Mesenchymal stem cell (in vitro differentiated cells and primary cell): ENCODE measurements at regions not wholly inside any gene's neighbourhood (a gene's known extent, or its start where the extent isn't known, plus 50 kb on each side); places are given as distances from the start of the nearest gene placed in this dataset.

Experiments
- DNase-seq: peaks from one replicate; pipeline ENCODE4 v3.0.0-alpha.2; 2013
- H2AFZ ChIP-seq: one replicate; pipeline ENCODE4 v1.6.1; 2013; ENCODE audit warnings: low read depth, mild to moderate bottlenecking, control low read depth, inconsistent platforms, low read length, moderate library complexity
- H2AK5ac ChIP-seq: 2 replicates; pipeline ENCODE4 v1.6.1; 2013; ENCODE audit warnings: low read length, moderate library complexity, mild to moderate bottlenecking, inconsistent platforms; ENCODE audit not compliant: severe bottlenecking
- H2BK120ac ChIP-seq: one replicate; pipeline ENCODE4 v1.6.1; 2013; ENCODE audit warnings: low read depth, mild to moderate bottlenecking, inconsistent platforms, low read length, moderate library complexity
- H2BK12ac ChIP-seq, 2 experiments: one replicate each; pipeline ENCODE4 v1.6.1; 2013; ENCODE audit warnings: inconsistent platforms in 2 of 2, low read length in 2 of 2, mild to moderate bottlenecking in 2 of 2, moderate library complexity in 2 of 2, control low read depth in 1 of 2
- H2BK15ac ChIP-seq: one replicate; pipeline ENCODE4 v1.6.1; 2013; ENCODE audit warnings: mild to moderate bottlenecking, low read depth, inconsistent platforms; ENCODE audit not compliant: poor library complexity, severe bottlenecking
- H2BK5ac ChIP-seq: 2 replicates; pipeline ENCODE4 v1.6.1; 2013; ENCODE audit warnings: low read depth, mild to moderate bottlenecking, low read length, control low read depth, inconsistent platforms; ENCODE audit not compliant: poor library complexity, severe bottlenecking
- H3K14ac ChIP-seq, 2 experiments: one replicate each; pipeline ENCODE4 v1.6.1; 2013; ENCODE audit warnings: inconsistent platforms in 2 of 2, low read length in 2 of 2, control low read depth in 1 of 2, mild to moderate bottlenecking in 1 of 2, moderate library complexity in 1 of 2
- H3K18ac ChIP-seq, 2 experiments: one replicate each; pipeline ENCODE4 v1.6.1; 2013; ENCODE audit warnings: inconsistent platforms in 2 of 2, low read length in 2 of 2, control low read depth in 1 of 2, low read depth in 1 of 2, mild to moderate bottlenecking in 1 of 2
- H3K23ac ChIP-seq, 2 experiments: one replicate each; pipeline ENCODE4 v1.6.1; 2013; ENCODE audit warnings: inconsistent platforms in 2 of 2, low read length in 2 of 2, mild to moderate bottlenecking in 2 of 2, moderate library complexity in 2 of 2, control low read depth in 1 of 2
- H3K27ac ChIP-seq: 2 replicates; pipeline ENCODE4 v1.5.1; 2013; ENCODE audit warnings: mild to moderate bottlenecking, moderate library complexity, low read length, control low read depth, inconsistent platforms; ENCODE audit not compliant: poor library complexity, severe bottlenecking
- H3K27me3 ChIP-seq, 2 experiments: 2 replicates each; pipeline versions ENCODE4 v1.6.1 to v1.7.0; 2013; ENCODE audit warnings: low read length in 2 of 2, mild to moderate bottlenecking in 2 of 2, moderate library complexity in 2 of 2, control low read depth in 1 of 2, inconsistent platforms in 1 of 2; ENCODE audit not compliant: control insufficient read depth in 1 of 2, insufficient read depth in 1 of 2
- H3K36me3 ChIP-seq, 2 experiments: 2 replicates each; pipeline versions ENCODE4 v1.6.1 to v1.7.0; 2013; ENCODE audit warnings: low read length in 2 of 2, control low read depth in 1 of 2, inconsistent platforms in 1 of 2, low read depth in 1 of 2, mild to moderate bottlenecking in 1 of 2; ENCODE audit not compliant: insufficient read depth in 2 of 2, control insufficient read depth in 1 of 2
- H3K4ac ChIP-seq, 2 experiments: one replicate each; pipeline ENCODE4 v1.6.1; 2013; ENCODE audit warnings: inconsistent platforms in 2 of 2, low read length in 2 of 2, mild to moderate bottlenecking in 2 of 2, moderate library complexity in 2 of 2, control low read depth in 1 of 2, low read depth in 1 of 2
- H3K4me1 ChIP-seq: 2 replicates; pipeline ENCODE4 v1.6.1; 2013; ENCODE audit warnings: low read depth, low read length, control low read depth; ENCODE audit not compliant: control insufficient read depth, insufficient read depth
- H3K4me2 ChIP-seq: 2 replicates; pipeline ENCODE4 v1.6.1; 2013; ENCODE audit warnings: low read length, mild to moderate bottlenecking, inconsistent platforms; ENCODE audit not compliant: poor library complexity, severe bottlenecking
- H3K4me3 ChIP-seq, 2 experiments: 2 replicates each; pipeline versions ENCODE4 v1.5.1 to v1.7.0; 2013; ENCODE audit warnings: low read length in 2 of 2, mild to moderate bottlenecking in 2 of 2, control low read depth in 1 of 2, low read depth in 1 of 2; ENCODE audit not compliant: insufficient read depth in 1 of 2
- H3K79me1 ChIP-seq: replicated peaks from 2 replicates; pipeline ENCODE4 v1.6.1; 2013; ENCODE audit warnings: mild to moderate bottlenecking, control low read depth, low read length, inconsistent platforms; ENCODE audit not compliant: poor library complexity, severe bottlenecking
- H3K9ac ChIP-seq: 2 replicates; pipeline ENCODE4 v1.7.0; 2013; ENCODE audit warnings: mild to moderate bottlenecking, low read length, moderate library complexity
- H3K9me3 ChIP-seq: 2 replicates; pipeline ENCODE4 v1.7.0; 2013; ENCODE audit warnings: mild to moderate bottlenecking, low read length; ENCODE audit not compliant: control insufficient read depth
- H4K8ac ChIP-seq: one replicate; pipeline ENCODE4 v1.6.1; 2013; ENCODE audit warnings: inconsistent platforms, mild to moderate bottlenecking, low read length, moderate library complexity
- H4K91ac ChIP-seq: one replicate; pipeline ENCODE4 v1.6.1; 2013; ENCODE audit warnings: mild to moderate bottlenecking, low read length, inconsistent platforms
- WGBS: methylation state at CpG from one replicate; pipeline ENCODE4 v1.1.7; 2013; ENCODE audit warnings: mixed read lengths; 5-methylcytosine and 5-hydroxymethylcytosine counted together

GRCh38 chr10:3353235-3353634 lies 180.7 kb upstream of the PITRM1 start:
- H3K4me2 ChIP-seq = no peak overlapping the region
- no peak overlapping the region for H3K23ac ChIP-seq
- no peaks in the 10 kb centered on the region for H3K36me3 ChIP-seq
- H3K27ac ChIP-seq = no peak overlapping the region
- no peak overlapping the region for H3K4ac ChIP-seq
- no peak overlapping the region for H2BK15ac ChIP-seq
- peaks cover 0 to 18% of the 10 kb centered on the region in 2 experiments for H3K27me3 ChIP-seq
- no peak overlapping the region for H2AK5ac ChIP-seq
- no peak overlapping the region for H4K8ac ChIP-seq
- no peak overlapping the region for H3K18ac ChIP-seq
- no peaks in the 10 kb centered on the region for H3K4me1 ChIP-seq
- no peak overlapping the region for H2BK120ac ChIP-seq
- no peak overlapping the region for H4K91ac ChIP-seq
- WGBS = 59% methylated on average over 1 of the region's 2 CpGs
- no peak overlapping the region for H3K9ac ChIP-seq
- H2AFZ ChIP-seq = no peak overlapping the region
- H3K9me3 ChIP-seq = peaks cover 3% of the 10 kb centered on the region
- no peak overlapping the region for H2BK12ac ChIP-seq
- no peak for DNase-seq
- H3K4me3 ChIP-seq = no peak overlapping the region
- H2BK5ac ChIP-seq = no peak overlapping the region
- no peaks in the 10 kb centered on the region for H3K79me1 ChIP-seq
- H3K14ac ChIP-seq = no peak overlapping the region

DNA sequence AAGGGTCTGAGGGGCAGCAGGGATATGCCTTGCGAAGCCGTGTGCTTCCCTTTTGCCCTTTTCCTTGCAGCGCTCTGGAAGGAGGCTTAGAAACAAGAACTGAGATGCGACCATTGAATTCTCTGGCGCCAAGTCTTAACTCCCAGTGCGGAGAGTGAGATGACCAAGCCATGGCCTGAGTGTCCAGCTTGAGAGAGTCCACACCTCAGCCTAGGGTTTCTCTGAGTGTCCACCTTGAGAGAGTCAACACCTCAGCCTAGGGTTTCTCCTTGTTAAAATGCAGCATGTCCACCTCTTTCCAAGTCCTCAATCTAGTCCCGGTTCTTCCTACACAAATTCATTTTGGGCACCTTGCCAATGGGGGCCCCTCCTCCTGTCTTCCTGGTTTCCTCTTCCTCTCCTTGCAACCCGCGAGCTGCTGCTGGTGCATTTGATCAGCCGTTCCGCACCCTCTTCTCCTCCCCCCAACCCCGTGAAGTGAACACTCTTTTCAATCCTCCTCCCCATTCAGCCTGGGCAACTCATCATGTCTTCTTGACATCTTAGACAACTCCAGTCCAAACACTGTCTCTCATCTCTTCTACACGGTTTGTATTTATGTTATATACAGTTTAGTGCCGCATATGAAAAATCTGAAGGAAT lies 178.2 kb upstream of the PITRM1 start:
- Histone ChIP-seq H3K27ac (no peak overlapping the region), H3K79me1 (no peaks in the 10 kb centered on the region), H3K23ac (no peak overlapping the region), H2AFZ (no peak overlapping the region), H3K4ac (no peak overlapping the region), H3K4me2 (no peak overlapping the region), H2BK12ac (no peak overlapping the region), H3K14ac (no peak overlapping the region), H3K4me3 (no peak overlapping the region), H3K9ac (no peak overlapping the region), H3K18ac (no peak overlapping the region), H2BK120ac (no peak overlapping the region), H2AK5ac (no peak overlapping the region), H2BK5ac (no peak overlapping the region), H4K91ac (no peak overlapping the region), H3K4me1 (no peaks in the 10 kb centered on the region), H2BK15ac (no peak overlapping the region), H4K8ac (no peak overlapping the region), H3K9me3 (peaks cover 3% of the 10 kb centered on the region), H3K27me3 (peaks cover 0 to 23% of the 10 kb centered on the region in 2 experiments), H3K36me3 (no peaks in the 10 kb centered on the region)
- whole genome bisulfite sequencing = 93% methylated on average over 13 of the region's 14 CpGs
- no peak for DNase-seq

GRCh38 chr10:3350205-3350604 lies 177.6 kb upstream of the PITRM1 start:
- Histone ChIP-seq H4K8ac (no peak overlapping the region), H3K27ac (no peak overlapping the region), H3K4me1 (no peaks in the 10 kb centered on the region), H3K18ac (no peak overlapping the region), H2AFZ (no peak overlapping the region), H3K27me3 (peaks cover 0 to 28% of the 10 kb centered on the region in 2 experiments), H3K9me3 (peaks cover 3% of the 10 kb centered on the region), H3K79me1 (no peaks in the 10 kb centered on the region), H3K9ac (no peak overlapping the region), H2BK120ac (no peak overlapping the region), H3K14ac (no peak overlapping the region), H2BK5ac (no peak overlapping the region), H3K4ac (no peak overlapping the region), H3K23ac (no peak overlapping the region), H3K36me3 (no peaks in the 10 kb centered on the region), H2BK12ac (no peak overlapping the region), H2AK5ac (no peak overlapping the region), H4K91ac (no peak overlapping the region), H2BK15ac (no peak overlapping the region), H3K4me3 (no peak overlapping the region), H3K4me2 (no peak overlapping the region)
- WGBS = 80% methylated on average over 10 of the region's 11 CpGs
- DNase-seq = no peak

DNA sequence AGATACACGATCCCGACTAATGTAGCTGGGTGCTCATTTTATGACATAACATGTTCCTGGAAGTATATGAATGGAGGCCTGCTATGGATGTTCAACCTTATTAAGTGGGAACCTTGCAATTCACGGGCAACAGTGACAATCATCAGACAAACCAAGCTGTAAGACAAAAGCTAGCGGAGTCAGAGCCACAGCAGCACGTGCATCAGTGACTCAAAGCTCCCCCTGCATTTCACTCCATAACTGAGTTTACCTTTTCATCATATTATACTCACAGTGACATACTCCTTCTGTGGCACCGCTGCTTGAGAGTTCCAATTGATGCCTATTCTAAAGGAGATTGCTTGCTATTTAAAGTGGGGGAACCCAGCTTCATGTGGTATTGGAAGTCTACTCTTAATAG lies 176.0 kb upstream of the PITRM1 start:
- H3K36me3 ChIP-seq = no peaks in the 10 kb centered on the region
- H2BK5ac ChIP-seq = no peak overlapping the region
- no peak overlapping the region for H4K8ac ChIP-seq
- H3K79me1 ChIP-seq = no peaks in the 10 kb centered on the region
- no peak overlapping the region for H3K18ac ChIP-seq
- H3K4me2 ChIP-seq = no peak overlapping the region
- peaks cover 0 to 28% of the 10 kb centered on the region in 2 experiments for H3K27me3 ChIP-seq
- no peak overlapping the region for H4K91ac ChIP-seq
- no peaks in the 10 kb centered on the region for H3K4me1 ChIP-seq
- no peak overlapping the region for H2BK12ac ChIP-seq
- H3K9me3 ChIP-seq = peaks cover under 1% of the 10 kb centered on the region
- H3K23ac ChIP-seq = no peak overlapping the region
- no peak overlapping the region for H3K27ac ChIP-seq
- H2BK120ac ChIP-seq = no peak overlapping the region
- no peak overlapping the region for H2AK5ac ChIP-seq
- no peak overlapping the region for H3K9ac ChIP-seq
- WGBS = 89% methylated on average over 5 of the region's 6 CpGs
- H3K14ac ChIP-seq = no peak overlapping the region
- no peak overlapping the region for H3K4me3 ChIP-seq
- no peak overlapping the region for H2AFZ ChIP-seq
- no peak for DNase-seq
- H3K4ac ChIP-seq = no peak overlapping the region
- no peak overlapping the region for H2BK15ac ChIP-seq
